ENCODE measurements at regions not wholly inside any gene's neighbourhood (a gene's known extent, or its start where the extent isn't known, plus 50 kb on each side); places are given as distances from the start of the nearest gene placed in this dataset.

- Histone ChIP-seq H3K9me3 (ENCODE audit: control insufficient read depth, insufficient read depth, low read depth, low read length) (no peaks in the 10 kb centered on the region), H3K36me3 (ENCODE audit: control insufficient read depth in 2 of 2, insufficient read depth in 1 of 2, low read length in 2 of 2) (no peaks in the 10 kb centered on the region), H3K27ac (ENCODE audit: extremely low read depth, low read depth, low read length) (no peak overlapping the region), H3K4me1 (ENCODE audit: control insufficient read depth, insufficient read depth, low read length) (peaks cover 8% of the 10 kb centered on the region), H3K4me3 (ENCODE audit: low read depth, low read length) (no peak overlapping the region)
- CTCF ChIA-PET = no interaction called here
- TF ChIP-seq, protein P1, sequence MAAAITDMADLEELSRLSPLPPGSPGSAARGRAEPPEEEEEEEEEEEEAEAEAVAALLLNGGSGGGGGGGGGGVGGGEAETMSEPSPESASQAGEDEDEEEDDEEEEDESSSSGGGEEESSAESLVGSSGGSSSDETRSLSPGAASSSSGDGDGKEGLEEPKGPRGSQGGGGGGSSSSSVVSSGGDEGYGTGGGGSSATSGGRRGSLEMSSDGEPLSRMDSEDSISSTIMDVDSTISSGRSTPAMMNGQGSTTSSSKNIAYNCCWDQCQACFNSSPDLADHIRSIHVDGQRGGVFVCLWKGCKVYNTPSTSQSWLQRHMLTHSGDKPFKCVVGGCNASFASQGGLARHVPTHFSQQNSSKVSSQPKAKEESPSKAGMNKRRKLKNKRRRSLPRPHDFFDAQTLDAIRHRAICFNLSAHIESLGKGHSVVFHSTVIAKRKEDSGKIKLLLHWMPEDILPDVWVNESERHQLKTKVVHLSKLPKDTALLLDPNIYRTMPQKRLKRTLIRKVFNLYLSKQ (tag by site-specific recombination; IDR thresholded peaks at IDR 0.05; ENCODE audit: borderline replicate concordance) = no peak
- TF ChIP-seq ZNF624 (tag by site-specific recombination; IDR thresholded peaks at IDR 0.05) (no peak), ZNF560 (tag by site-specific recombination; IDR thresholded peaks at IDR 0.05; ENCODE audit: borderline replicate concordance) (no peak), ZNF350 (tag by site-specific recombination; IDR thresholded peaks at IDR 0.05) (no peak), ZNF785 (tag by site-specific recombination; IDR thresholded peaks at IDR 0.05) (no peak), ZBTB6 (tag by site-specific recombination; IDR thresholded peaks at IDR 0.05) (no peak), ZBTB17 (tag by site-specific recombination; IDR thresholded peaks at IDR 0.05) (no peak), ZNF24 (tag by site-specific recombination; IDR thresholded peaks at IDR 0.05) (no peak), MEIS1 (CRISPR knock-in tag; IDR thresholded peaks at IDR 0.05; ENCODE audit: borderline replicate concordance) (no peak), ZNF48 (tag by site-specific recombination; IDR thresholded peaks at IDR 0.05) (no peak)
- POLR2A ChIA-PET = no interaction called here
Measured at GRCh38 chr2:220276741-220277444, 649.5 kb downstream of the SLC4A3 start.

- ChIA-PET POLR2A (no interaction called here), CTCF (no interaction called here)
- H3K36me3 ChIP-seq (ENCODE audit: control insufficient read depth in 2 of 2, insufficient read depth in 1 of 2, low read length in 2 of 2) = no peaks in the 10 kb centered on the region
- TF ChIP-seq ZNF184 (tag by site-specific recombination; IDR thresholded peaks at IDR 0.05) = no peak
- TF ChIP-seq ZNF10 (tag by site-specific recombination; IDR thresholded peaks at IDR 0.05) = no peak
- no peak for TF ChIP-seq ZNF629 (tag by site-specific recombination; IDR thresholded peaks at IDR 0.05)
- no peak for TF ChIP-seq ZNF521 (tag by site-specific recombination; IDR thresholded peaks at IDR 0.05)
- no peak for TF ChIP-seq ZNF391 (tag by site-specific recombination; IDR thresholded peaks at IDR 0.05; ENCODE audit: borderline replicate concordance, low read depth)
- no peak for TF ChIP-seq SCRT2 (tag by site-specific recombination; IDR thresholded peaks at IDR 0.05)
- no peak for TF ChIP-seq ZNF843 (tag by site-specific recombination; IDR thresholded peaks at IDR 0.05)
- TF ChIP-seq ZNF549 (tag by site-specific recombination; IDR thresholded peaks at IDR 0.05) = no peak
- no peak for TF ChIP-seq ZNF23 (tag by site-specific recombination; IDR thresholded peaks at IDR 0.05; ENCODE audit: borderline replicate concordance)
- no peak for TF ChIP-seq ZNF26 (tag by site-specific recombination; IDR thresholded peaks at IDR 0.05)
- TF ChIP-seq, protein P2, sequence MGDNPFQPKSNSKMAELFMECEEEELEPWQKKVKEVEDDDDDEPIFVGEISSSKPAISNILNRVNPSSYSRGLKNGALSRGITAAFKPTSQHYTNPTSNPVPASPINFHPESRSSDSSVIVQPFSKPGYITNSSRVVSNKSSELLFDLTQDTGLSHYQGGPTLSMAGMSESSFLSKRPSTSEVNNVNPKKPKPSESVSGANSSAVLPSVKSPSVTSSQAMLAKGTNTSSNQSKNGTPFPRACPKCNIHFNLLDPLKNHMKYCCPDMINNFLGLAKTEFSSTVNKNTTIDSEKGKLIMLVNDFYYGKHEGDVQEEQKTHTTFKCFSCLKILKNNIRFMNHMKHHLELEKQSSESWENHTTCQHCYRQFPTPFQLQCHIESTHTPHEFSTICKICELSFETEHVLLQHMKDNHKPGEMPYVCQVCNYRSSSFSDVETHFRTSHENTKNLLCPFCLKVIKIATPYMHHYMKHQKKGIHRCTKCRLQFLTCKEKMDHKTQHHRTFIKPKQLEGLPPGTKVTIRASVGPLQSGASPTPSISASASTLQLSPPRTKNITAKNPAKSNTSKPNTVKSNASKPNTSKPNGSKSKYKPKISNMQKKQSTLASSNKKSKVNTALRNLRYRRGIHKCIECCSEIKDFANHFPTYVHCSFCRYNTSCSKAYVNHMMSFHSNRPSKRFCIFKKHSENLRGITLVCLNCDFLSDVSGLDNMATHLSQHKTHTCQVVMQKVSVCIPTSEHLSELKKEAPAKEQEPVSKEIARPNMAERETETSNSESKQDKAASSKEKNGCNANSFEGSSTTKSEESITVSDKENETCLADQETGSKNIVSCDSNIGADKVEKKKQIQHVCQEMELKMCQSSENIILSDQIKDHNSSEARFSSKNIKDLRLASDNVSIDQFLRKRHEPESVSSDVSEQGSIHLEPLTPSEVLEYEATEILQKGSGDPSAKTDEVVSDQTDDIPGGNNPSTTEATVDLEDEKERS (tag by site-specific recombination; IDR thresholded peaks at IDR 0.05) = no peak
- no peak for TF ChIP-seq ZNF426 (tag by site-specific recombination; IDR thresholded peaks at IDR 0.05)
- H3K4me3 ChIP-seq (ENCODE audit: low read depth, low read length) = no peak overlapping the region
- H3K4me1 ChIP-seq (ENCODE audit: control insufficient read depth, insufficient read depth, low read length) = peaks cover 8% of the 10 kb centered on the region
- H3K27ac ChIP-seq (ENCODE audit: extremely low read depth, low read depth, low read length) = no peak overlapping the region
- no peaks in the 10 kb centered on the region for H3K9me3 ChIP-seq (ENCODE audit: control insufficient read depth, insufficient read depth, low read depth, low read length)
Measured at GRCh38 chr2:220277445-220277975, 650.1 kb downstream of the SLC4A3 start.
